ENCODE measurements at regions not wholly inside any gene's neighbourhood (a gene's known extent, or its start where the extent isn't known, plus 50 kb on each side); places are given as distances from the start of the nearest gene placed in this dataset.
A peak's percentile ranks its signal among the peaks of the same experiment; 100 is the strongest.

DNA sequence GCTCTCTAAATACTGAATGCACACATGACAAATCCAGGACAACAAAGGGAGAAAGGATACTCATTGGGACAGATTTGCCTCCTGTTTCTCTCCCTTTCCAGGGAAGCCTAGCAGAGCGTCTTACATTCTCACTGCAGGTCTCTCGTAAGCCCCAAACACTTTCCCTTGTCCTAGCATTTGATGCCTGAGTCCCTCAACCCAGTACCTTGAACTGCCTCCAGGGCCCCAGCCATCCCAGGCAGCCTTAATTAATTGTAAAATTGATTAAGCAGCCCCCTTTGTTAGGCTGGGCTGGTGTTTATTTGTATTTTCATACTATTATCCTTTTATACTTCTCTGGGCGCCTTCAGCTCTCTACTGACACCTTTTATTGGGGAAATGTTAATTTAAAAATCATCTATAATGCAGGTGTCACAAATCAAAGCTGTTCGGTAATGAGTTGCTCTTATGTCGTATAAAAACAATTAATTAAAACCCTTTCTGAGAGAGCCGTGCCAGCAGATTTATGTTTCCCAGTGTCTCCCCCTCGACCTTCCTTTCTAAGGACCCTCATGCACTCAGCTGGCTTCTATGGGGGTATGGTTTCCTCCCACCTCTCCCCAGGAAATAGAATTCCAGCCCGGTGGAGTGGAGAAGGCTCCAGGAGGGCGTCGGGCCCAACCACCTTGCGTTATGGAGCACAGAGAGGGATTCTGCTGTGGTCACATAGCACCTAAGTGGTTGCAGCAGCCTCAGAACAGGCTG lies 243.8 kb downstream of the RPS24 start:
- Histone ChIP-seq H3K4me1 (ENCODE audit: control insufficient read depth, insufficient read depth, low read length) (peaks cover 7% of the 10 kb centered on the region), H3K4me3 (ENCODE audit: low read length) (no peak overlapping the region), H3K36me3 (ENCODE audit: control insufficient read depth, insufficient read depth, low read length, severe bottlenecking) (peaks cover 2% of the 10 kb centered on the region), H3K9me3 (ENCODE audit: control insufficient read depth, low read length) (peaks cover 2% of the 10 kb centered on the region), H3K9ac (ENCODE audit: low read length) (no peak overlapping the region), H3K27me3 (replicated peaks; ENCODE audit: control insufficient read depth, insufficient read depth, low read length) (no peaks in the 10 kb centered on the region)
- no peak for DNase-seq (ENCODE audit: low read depth)

DNA sequence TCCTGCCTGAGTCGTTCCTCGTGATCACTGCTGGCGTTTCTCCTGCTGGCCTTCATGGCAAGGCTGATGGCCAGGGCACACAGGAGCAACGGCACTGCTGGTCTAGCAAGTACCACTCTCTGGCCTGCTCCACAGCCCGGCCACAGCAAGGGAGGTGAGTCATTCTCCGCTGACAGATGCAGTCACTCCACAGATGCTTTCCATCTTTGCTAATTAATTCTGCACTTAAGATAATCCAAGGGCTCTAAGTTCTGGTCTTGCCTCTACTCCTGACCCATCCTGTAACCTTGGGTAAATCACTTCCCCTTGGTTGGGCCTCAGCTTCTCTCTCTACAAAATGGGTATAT lies 244.4 kb downstream of the RPS24 start:
- no peaks in the 10 kb centered on the region for H3K9me3 ChIP-seq (ENCODE audit: control insufficient read depth, low read length)
- peaks cover 7% of the 10 kb centered on the region for H3K4me1 ChIP-seq (ENCODE audit: control insufficient read depth, insufficient read depth, low read length)
- no peak overlapping the region for H3K9ac ChIP-seq (ENCODE audit: low read length)
- H3K4me3 ChIP-seq (ENCODE audit: low read length) = no peak overlapping the region
- H3K36me3 ChIP-seq (ENCODE audit: control insufficient read depth, insufficient read depth, low read length, severe bottlenecking) = peaks cover 2% of the 10 kb centered on the region
- no peaks in the 10 kb centered on the region for H3K27me3 ChIP-seq (replicated peaks; ENCODE audit: control insufficient read depth, insufficient read depth, low read length)
- DNase-seq (ENCODE audit: low read depth) = peak; percentile 67

DNA sequence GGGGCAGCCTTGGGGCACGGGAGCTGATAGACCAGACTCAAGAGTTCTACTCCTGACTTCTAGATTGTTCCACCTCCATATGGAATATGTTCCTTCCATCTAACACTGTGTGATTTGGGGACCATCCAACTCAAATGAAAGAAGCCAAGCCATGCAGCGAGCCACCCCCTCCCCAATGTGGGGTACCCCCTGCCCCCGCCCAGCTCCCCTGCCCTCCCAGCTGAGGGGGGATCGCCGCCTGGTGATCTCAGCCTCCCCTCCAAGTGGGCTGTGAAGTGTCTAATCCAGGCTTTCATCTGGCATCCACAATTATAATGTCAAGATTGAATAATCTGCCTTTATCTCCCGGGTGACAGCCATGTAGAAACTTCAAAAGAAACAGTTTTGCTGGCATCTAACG lies 246.1 kb downstream of the RPS24 start:
- Histone ChIP-seq H3K9me3 (ENCODE audit: control insufficient read depth, low read length) (no peaks in the 10 kb centered on the region), H3K4me1 (ENCODE audit: control insufficient read depth, insufficient read depth, low read length) (peaks cover 7% of the 10 kb centered on the region), H3K4me3 (ENCODE audit: low read length) (no peak overlapping the region), H3K27me3 (replicated peaks; ENCODE audit: control insufficient read depth, insufficient read depth, low read length) (no peaks in the 10 kb centered on the region), H3K36me3 (ENCODE audit: control insufficient read depth, insufficient read depth, low read length, severe bottlenecking) (peaks cover 2% of the 10 kb centered on the region), H3K9ac (ENCODE audit: low read length) (no peak overlapping the region)
- DNase-seq (ENCODE audit: low read depth) = no peak

DNA sequence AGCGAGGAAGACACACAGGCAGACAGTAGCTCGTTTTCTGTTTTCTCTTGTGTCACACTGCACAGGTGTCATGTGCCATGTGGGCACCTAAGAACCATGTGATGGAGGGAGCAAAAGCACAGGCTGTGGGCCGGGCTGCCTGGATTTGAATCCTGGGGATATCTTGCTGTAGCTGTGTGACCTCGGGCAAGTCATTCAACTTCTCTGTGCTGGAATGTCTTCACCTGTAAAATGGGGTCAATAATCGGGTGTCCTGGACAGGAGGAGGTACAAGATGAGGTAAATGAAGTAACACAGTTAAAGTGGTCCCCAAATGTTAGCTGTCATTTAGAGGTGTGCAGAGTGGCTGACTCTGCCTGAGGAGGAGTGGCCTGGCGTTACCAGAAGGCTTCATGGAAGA lies 246.9 kb downstream of the RPS24 start:
- DNase-seq (ENCODE audit: low read depth) = no peak

DNA sequence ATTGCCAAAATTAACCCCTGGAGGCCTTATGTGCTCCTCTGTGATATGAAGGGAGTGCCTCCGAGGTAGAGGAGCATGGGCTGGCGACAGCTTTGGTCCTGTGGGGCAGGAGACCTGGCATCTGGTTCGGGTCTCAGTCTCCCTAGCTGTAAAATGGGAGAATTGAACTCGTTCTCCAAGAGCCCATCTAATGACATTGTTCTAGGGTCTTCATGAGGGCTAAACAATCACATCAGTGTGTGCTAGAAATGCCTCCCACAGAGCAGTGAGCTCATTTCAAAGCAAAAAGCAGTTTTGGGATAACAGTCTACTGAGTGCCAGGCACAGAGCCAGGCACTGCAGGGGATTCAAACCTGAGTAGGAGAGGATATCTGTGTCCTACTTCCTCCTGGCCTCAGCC lies 248.0 kb downstream of the RPS24 start:
- no peak overlapping the region for H3K9ac ChIP-seq (ENCODE audit: low read length)
- peaks cover 2% of the 10 kb centered on the region for H3K36me3 ChIP-seq (ENCODE audit: control insufficient read depth, insufficient read depth, low read length, severe bottlenecking)
- no peak for DNase-seq (ENCODE audit: low read depth)

More for the DNA sequence above, 246.9 kb downstream of the RPS24 start:
- no peak overlapping the region for H3K4me3 ChIP-seq (ENCODE audit: low read length)
- no peaks in the 10 kb centered on the region for H3K27me3 ChIP-seq (replicated peaks; ENCODE audit: control insufficient read depth, insufficient read depth, low read length)
- H3K4me1 ChIP-seq (ENCODE audit: control insufficient read depth, insufficient read depth, low read length) = peaks cover 7% of the 10 kb centered on the region
- no peaks in the 10 kb centered on the region for H3K9me3 ChIP-seq (ENCODE audit: control insufficient read depth, low read length)
- peaks cover 2% of the 10 kb centered on the region for H3K36me3 ChIP-seq (ENCODE audit: control insufficient read depth, insufficient read depth, low read length, severe bottlenecking)
- H3K9ac ChIP-seq (ENCODE audit: low read length) = no peak overlapping the region

DNA sequence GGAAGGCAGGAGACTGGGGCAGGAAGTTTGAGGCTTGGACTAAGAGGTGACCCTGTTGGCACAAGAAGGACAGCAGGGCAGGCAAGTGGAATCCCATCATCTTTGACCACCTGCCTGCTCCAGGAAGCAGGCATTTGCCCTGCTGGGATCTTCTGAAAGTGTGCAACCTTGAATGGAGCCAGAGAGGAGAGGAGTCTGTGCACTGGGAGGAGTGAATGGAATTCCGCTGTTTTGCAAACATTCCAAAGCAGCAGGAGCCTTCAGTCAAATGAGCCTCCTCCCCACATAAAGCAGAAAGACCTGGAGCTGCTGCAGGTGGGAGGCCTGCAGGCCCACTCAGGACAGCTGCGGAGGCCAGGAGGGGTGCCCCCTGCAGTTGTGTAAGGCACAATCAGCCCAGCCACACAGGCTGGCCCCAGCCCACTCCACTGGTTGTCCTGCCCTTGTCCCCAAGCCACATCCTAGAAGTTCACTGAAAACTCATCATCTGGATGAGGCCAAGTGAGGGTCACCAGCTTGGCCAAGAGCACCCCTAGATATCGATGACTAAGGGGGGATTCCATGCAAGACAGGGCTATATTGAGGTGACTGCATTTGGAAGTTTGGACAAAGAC lies 249.5 kb downstream of the RPS24 start:
- peaks cover 2% of the 10 kb centered on the region for H3K4me1 ChIP-seq (ENCODE audit: control insufficient read depth, insufficient read depth, low read length)

More for the DNA sequence above, 248.0 kb downstream of the RPS24 start:
- Histone ChIP-seq H3K4me3 (ENCODE audit: low read length) (no peak overlapping the region), H3K27me3 (replicated peaks; ENCODE audit: control insufficient read depth, insufficient read depth, low read length) (no peaks in the 10 kb centered on the region), H3K4me1 (ENCODE audit: control insufficient read depth, insufficient read depth, low read length) (peaks cover 7% of the 10 kb centered on the region), H3K9me3 (ENCODE audit: control insufficient read depth, low read length) (no peaks in the 10 kb centered on the region)

DNA sequence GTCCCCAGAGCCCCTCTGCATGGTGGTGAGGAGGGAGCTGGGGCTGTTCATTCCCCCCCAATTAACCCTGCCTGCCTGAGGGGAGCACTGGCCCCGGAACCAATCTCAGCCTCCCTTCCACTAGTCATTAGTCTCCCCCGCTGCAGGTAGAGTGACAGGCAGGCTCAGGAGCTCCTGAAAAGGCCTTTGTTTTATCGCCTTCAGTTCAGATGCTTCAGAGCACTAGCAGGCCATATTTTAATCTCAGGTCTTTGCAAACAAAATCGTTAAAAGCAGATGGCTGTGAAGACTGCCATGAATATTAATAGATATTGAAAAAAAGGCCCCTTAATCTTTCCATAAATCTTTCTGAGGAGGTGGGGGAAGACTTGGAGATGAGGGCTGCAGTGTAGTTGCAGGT lies 250.7 kb downstream of the RPS24 start:
- H3K9me3 ChIP-seq (ENCODE audit: control insufficient read depth, low read length) = no peaks in the 10 kb centered on the region
- no peak overlapping the region for H3K4me3 ChIP-seq (ENCODE audit: low read length)
- H3K27me3 ChIP-seq (replicated peaks; ENCODE audit: control insufficient read depth, insufficient read depth, low read length) = no peaks in the 10 kb centered on the region
- H3K4me1 ChIP-seq (ENCODE audit: control insufficient read depth, insufficient read depth, low read length) = no peaks in the 10 kb centered on the region
- H3K9ac ChIP-seq (ENCODE audit: low read length) = no peak overlapping the region
- DNase-seq (ENCODE audit: low read depth) = no peak
- H3K36me3 ChIP-seq (ENCODE audit: control insufficient read depth, insufficient read depth, low read length, severe bottlenecking) = peaks cover 2% of the 10 kb centered on the region

More for the DNA sequence above, 249.5 kb downstream of the RPS24 start:
- no peaks in the 10 kb centered on the region for H3K27me3 ChIP-seq (replicated peaks; ENCODE audit: control insufficient read depth, insufficient read depth, low read length)
- H3K9ac ChIP-seq (ENCODE audit: low read length) = no peak overlapping the region
- no peak for DNase-seq (ENCODE audit: low read depth)
- H3K4me3 ChIP-seq (ENCODE audit: low read length) = no peak overlapping the region
- H3K36me3 ChIP-seq (ENCODE audit: control insufficient read depth, insufficient read depth, low read length, severe bottlenecking) = peaks cover 2% of the 10 kb centered on the region
- H3K9me3 ChIP-seq (ENCODE audit: control insufficient read depth, low read length) = no peaks in the 10 kb centered on the region

DNA sequence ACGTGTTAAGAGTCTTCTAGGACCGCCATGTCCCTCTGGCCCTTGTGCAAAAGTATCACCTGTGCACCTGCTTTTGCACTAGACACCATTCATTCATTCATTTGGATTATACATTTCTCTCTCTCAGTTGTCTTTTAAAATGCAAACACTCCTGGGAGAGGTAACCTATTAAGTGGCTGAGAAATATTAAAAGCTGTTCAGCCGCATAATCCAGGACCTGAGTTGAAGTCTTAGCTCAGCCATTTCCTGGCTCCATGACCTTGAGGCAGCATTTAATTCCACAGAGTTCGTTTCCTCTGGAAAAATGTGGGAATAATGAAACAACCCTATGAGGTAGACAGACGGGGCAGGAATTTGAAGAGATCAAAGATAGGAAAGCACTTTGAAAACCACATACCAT lies 251.6 kb downstream of the RPS24 start:
- H3K9me3 ChIP-seq (ENCODE audit: control insufficient read depth, low read length) = no peaks in the 10 kb centered on the region
- peaks cover 2% of the 10 kb centered on the region for H3K36me3 ChIP-seq (ENCODE audit: control insufficient read depth, insufficient read depth, low read length, severe bottlenecking)
- H3K9ac ChIP-seq (ENCODE audit: low read length) = no peak overlapping the region
- no peaks in the 10 kb centered on the region for H3K4me1 ChIP-seq (ENCODE audit: control insufficient read depth, insufficient read depth, low read length)
- H3K4me3 ChIP-seq (ENCODE audit: low read length) = no peak overlapping the region
- DNase-seq (ENCODE audit: low read depth) = no peak
- H3K27me3 ChIP-seq (replicated peaks; ENCODE audit: control insufficient read depth, insufficient read depth, low read length) = no peaks in the 10 kb centered on the region

DNA sequence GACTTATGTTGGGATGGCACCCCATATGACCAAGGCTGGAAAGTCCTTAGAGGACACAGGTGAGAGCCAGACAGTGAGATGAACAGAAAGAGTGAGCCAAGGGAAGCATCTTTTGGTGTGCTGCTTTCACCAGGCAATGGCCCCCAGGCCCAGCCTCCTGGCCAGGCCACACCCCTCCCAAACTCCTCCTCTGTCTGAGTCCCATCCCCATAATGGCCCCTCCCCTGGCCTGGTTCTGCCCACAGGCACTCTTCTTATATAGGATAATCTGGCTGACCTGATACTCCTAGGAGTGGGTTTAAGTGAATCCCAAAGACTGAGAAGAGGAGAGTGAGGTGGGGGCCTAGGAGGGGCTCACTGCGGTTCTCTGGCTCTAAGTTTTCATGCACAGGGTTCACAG lies 252.5 kb downstream of the RPS24 start:
- no peak for DNase-seq (ENCODE audit: low read depth)
- H3K9ac ChIP-seq (ENCODE audit: low read length) = no peak overlapping the region
- no peaks in the 10 kb centered on the region for H3K36me3 ChIP-seq (ENCODE audit: control insufficient read depth, insufficient read depth, low read length, severe bottlenecking)
- H3K9me3 ChIP-seq (ENCODE audit: control insufficient read depth, low read length) = no peaks in the 10 kb centered on the region
- no peak overlapping the region for H3K4me3 ChIP-seq (ENCODE audit: low read length)
- no peaks in the 10 kb centered on the region for H3K27me3 ChIP-seq (replicated peaks; ENCODE audit: control insufficient read depth, insufficient read depth, low read length)
- no peaks in the 10 kb centered on the region for H3K4me1 ChIP-seq (ENCODE audit: control insufficient read depth, insufficient read depth, low read length)

DNA sequence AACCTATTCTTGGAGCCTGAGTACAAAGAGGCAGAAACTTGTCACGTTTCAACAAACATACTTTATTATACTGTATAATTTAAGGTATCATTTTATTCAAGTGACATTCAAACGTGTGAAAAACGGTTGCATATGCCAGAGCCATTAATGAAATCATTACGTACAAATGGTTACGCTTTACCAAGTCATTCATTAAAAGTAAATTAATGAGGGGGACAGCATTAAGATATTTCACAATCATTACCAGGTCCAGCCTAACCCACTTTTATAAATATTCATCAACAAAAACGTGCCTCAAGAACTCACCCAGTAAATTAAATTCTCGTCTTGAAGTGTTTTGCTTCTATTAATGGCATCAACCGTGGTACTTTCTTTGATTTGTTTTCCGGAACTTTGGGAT lies 253.0 kb downstream of the RPS24 start:
- no peak for DNase-seq (ENCODE audit: low read depth)
- Histone ChIP-seq H3K27me3 (replicated peaks; ENCODE audit: control insufficient read depth, insufficient read depth, low read length) (no peaks in the 10 kb centered on the region), H3K9me3 (ENCODE audit: control insufficient read depth, low read length) (no peaks in the 10 kb centered on the region), H3K4me1 (ENCODE audit: control insufficient read depth, insufficient read depth, low read length) (no peaks in the 10 kb centered on the region), H3K4me3 (ENCODE audit: low read length) (no peak overlapping the region), H3K36me3 (ENCODE audit: control insufficient read depth, insufficient read depth, low read length, severe bottlenecking) (no peaks in the 10 kb centered on the region), H3K9ac (ENCODE audit: low read length) (no peak overlapping the region)

DNA sequence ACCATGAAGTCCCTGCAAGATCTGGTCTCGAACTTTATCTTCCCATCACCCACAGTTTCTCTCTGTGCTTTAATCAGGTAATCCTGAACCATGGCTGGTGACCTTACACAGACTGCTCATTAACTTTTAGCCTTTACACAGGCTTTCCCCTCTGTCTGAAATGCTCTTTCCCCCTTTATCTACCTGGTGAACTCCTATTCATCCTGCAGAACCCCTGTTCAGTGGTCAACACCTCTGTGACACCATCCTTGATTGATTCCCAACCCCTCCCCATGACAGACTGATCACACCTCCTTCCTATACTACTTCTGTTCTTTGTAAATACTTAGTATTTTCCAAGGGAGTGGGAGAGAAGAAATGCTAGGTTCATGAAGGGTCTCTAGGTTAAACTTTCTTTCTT lies 254.0 kb downstream of the RPS24 start:
- DNase-seq (ENCODE audit: low read depth) = no peak
- H3K9ac ChIP-seq (ENCODE audit: low read length) = no peak overlapping the region
- no peaks in the 10 kb centered on the region for H3K9me3 ChIP-seq (ENCODE audit: control insufficient read depth, low read length)
- no peak overlapping the region for H3K4me3 ChIP-seq (ENCODE audit: low read length)
- no peaks in the 10 kb centered on the region for H3K27me3 ChIP-seq (replicated peaks; ENCODE audit: control insufficient read depth, insufficient read depth, low read length)
- H3K4me1 ChIP-seq (ENCODE audit: control insufficient read depth, insufficient read depth, low read length) = no peaks in the 10 kb centered on the region
- no peaks in the 10 kb centered on the region for H3K36me3 ChIP-seq (ENCODE audit: control insufficient read depth, insufficient read depth, low read length, severe bottlenecking)

DNA sequence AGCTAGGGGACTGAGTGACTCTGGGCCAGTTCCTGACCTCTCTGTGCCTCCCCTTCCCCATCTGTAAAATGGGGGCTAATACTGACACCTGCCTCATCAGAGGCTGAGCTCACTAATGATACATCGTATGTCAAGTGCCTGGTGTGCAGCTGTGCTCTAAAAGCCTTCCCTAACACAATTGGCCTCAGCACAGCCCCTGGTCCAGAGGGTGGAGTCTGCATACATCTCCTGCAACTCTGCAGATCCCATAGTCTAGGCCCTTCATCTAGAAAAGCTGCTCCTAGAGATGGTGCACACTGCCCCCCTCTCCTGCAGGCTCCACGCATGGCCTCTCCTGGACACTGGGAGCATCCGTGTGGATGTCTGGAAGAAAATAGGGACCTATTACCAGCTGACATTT lies 255.0 kb downstream of the RPS24 start:
- H3K36me3 ChIP-seq (ENCODE audit: control insufficient read depth, insufficient read depth, low read length, severe bottlenecking) = no peaks in the 10 kb centered on the region
- peaks cover 3% of the 10 kb centered on the region for H3K4me1 ChIP-seq (ENCODE audit: control insufficient read depth, insufficient read depth, low read length)
- H3K9ac ChIP-seq (ENCODE audit: low read length) = no peak overlapping the region
- H3K9me3 ChIP-seq (ENCODE audit: control insufficient read depth, low read length) = no peaks in the 10 kb centered on the region
- no peaks in the 10 kb centered on the region for H3K27me3 ChIP-seq (replicated peaks; ENCODE audit: control insufficient read depth, insufficient read depth, low read length)
- DNase-seq (ENCODE audit: low read depth) = no peak
- H3K4me3 ChIP-seq (ENCODE audit: low read length) = no peak overlapping the region
